PFSK-1 (cell line): ENCODE measurements at regions not wholly inside any gene's neighbourhood (a gene's known extent, or its start where the extent isn't known, plus 50 kb on each side); places are given as distances from the start of the nearest gene placed in this dataset.

Experiments used
- FOXP2 ChIP-seq: optimal IDR thresholded peaks from 2 replicates; pipeline ENCODE3; 2011; ENCODE audit warnings: borderline replicate concordance, control low read depth, inconsistent platforms; ENCODE audit not compliant: insufficient read depth; ENCODE audit errors: extremely low read length, extremely low read depth
- POLR2AphosphoS5 ChIP-seq: IDR thresholded peaks from 2 replicates; pipeline ENCODE4 v1.6.1; 2012; ENCODE audit warnings: low read depth, mild to moderate bottlenecking, control low read depth, low read length, moderate library complexity
- REST ChIP-seq, 2 experiments: IDR thresholded peaks; 2 replicates each; pipeline versions ENCODE4 v1.6.1 to v1.8.0; 2011 to 2012; ENCODE audit warnings: low read depth in 2 of 2, low read length in 2 of 2, control low read depth in 1 of 2, inconsistent platforms in 1 of 2, mild to moderate bottlenecking in 1 of 2, moderate library complexity in 1 of 2; ENCODE audit not compliant: insufficient read depth in 1 of 2

DNA sequence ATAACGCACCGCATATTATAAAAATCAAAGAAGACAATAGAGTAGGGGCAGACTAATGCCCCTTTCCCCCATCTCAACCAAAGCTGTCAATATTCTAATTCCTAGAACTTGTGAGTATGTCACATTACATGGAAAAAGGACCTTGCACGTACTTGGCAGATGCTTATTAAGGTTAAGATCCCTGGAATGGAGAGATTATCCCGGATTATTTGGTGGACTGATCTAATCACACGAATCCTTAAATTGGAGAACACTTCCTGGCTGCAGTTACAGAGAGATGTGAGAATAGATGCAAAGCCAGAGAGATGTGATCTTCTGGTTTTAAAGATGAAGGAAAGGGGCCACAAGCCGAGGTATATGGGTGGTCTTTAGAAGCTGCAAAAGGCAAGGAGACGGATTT lies 548.7 kb downstream of the SPRY1 start:
- no peak for TF ChIP-seq POLR2AphosphoS5
- no peak for TF ChIP-seq FOXP2
- no peak for TF ChIP-seq REST (IDR thresholded peaks at IDR 0.05; ENCODE audit: insufficient read depth in 1 of 2, low read depth in 2 of 2, low read length in 2 of 2)
